K562 (cell line): ENCODE measurements at regions not wholly inside any gene's neighbourhood (a gene's known extent, or its start where the extent isn't known, plus 50 kb on each side); places are given as distances from the start of the nearest gene placed in this dataset.
A peak's percentile ranks its signal among the peaks of the same experiment; 100 is the strongest.

Experiments
- BDP1 ChIP-seq: IDR thresholded peaks from 3 replicates; pipeline ENCODE4 v1.6.1; 2011; ENCODE audit not compliant: insufficient read length, insufficient read depth
- CHD1 ChIP-seq: fragments of 200-600 bp; sonication (generic); IDR thresholded peaks from one replicate; pipeline ENCODE4 v1.6.1; 2012; ENCODE audit warnings: mild to moderate bottlenecking, moderate library complexity, low read length, inconsistent platforms
- CREM ChIP-seq: IDR thresholded peaks from 2 replicates; pipeline ENCODE4 v1.6.1; 2014; ENCODE audit warnings: antibody characterized with exemption, low read depth
- ERF ChIP-seq: fragments of 450-650 bp; formaldehyde crosslinking; IDR thresholded peaks from 2 replicates; pipeline ENCODE4 v1.4.0; 2020; ENCODE audit warnings: mild to moderate bottlenecking, mixed read lengths
- FOXA3 ChIP-seq, 2 experiments: fragments of 450-650 bp in 1 of 2; sonication (generic) in 1 of 2; formaldehyde crosslinking; IDR thresholded peaks in 1 of 2; conservative IDR thresholded peaks in 1 of 2; 2 replicates each; pipeline versions ENCODE4 v1.4.0 to v1.8.0; 2020 to 2022; ENCODE audit warnings: mild to moderate bottlenecking in 2 of 2, missing genetic modification reagents in 1 of 2
- HIVEP1 ChIP-seq: fragments of 250-450 bp; sonication (Bioruptor Pico); IDR thresholded peaks from 2 replicates; pipeline ENCODE4 v1.4.0; 2020; ENCODE audit warnings: mild to moderate bottlenecking
- LEF1 ChIP-seq: fragments of 450-650 bp; IDR thresholded peaks from 2 replicates; pipeline ENCODE4 v1.6.1; 2016; ENCODE audit warnings: mild to moderate bottlenecking
- MAFG ChIP-seq: fragments of 450-650 bp; conservative IDR thresholded peaks from 2 replicates; pipeline ENCODE4 v1.6.1; 2016; ENCODE audit warnings: missing genetic modification characterization, missing compliant biosample characterization
- NCOR1 ChIP-seq: fragments of 450-650 bp; IDR thresholded peaks from 2 replicates; pipeline ENCODE4 v1.6.1; 2016; ENCODE audit warnings: mild to moderate bottlenecking, moderate library complexity
- NFATC3 ChIP-seq: fragments of 450-650 bp; IDR thresholded peaks from 2 replicates; pipeline ENCODE4 v1.6.1; 2017; ENCODE audit warnings: mild to moderate bottlenecking
- NFIC ChIP-seq: fragments of 450-650 bp; IDR thresholded peaks from 2 replicates; pipeline ENCODE4 v1.6.1; 2017; ENCODE audit warnings: mild to moderate bottlenecking, inconsistent platforms
- TEAD1 ChIP-seq, 2 experiments: fragments of 450-650 bp in 1 of 2; sonication (generic) in 1 of 2; formaldehyde crosslinking; IDR thresholded peaks; 2 replicates each; pipeline versions ENCODE4 v1.4.0 to v1.8.0; 2020 to 2022; ENCODE audit warnings: mild to moderate bottlenecking in 2 of 2, missing genetic modification reagents in 1 of 2
- VEZF1 ChIP-seq: fragments of 200-800 bp; sonication (Bioruptor generic); IDR thresholded peaks from 2 replicates; pipeline ENCODE4 v1.6.1; 2017; ENCODE audit warnings: missing genetic modification characterization, missing compliant biosample characterization
- ZFP91 ChIP-seq: sonication (generic); formaldehyde crosslinking; IDR thresholded peaks from 2 replicates; pipeline ENCODE4 v1.8.0; 2022; ENCODE audit warnings: mild to moderate bottlenecking, missing genetic modification reagents
- ZNF184 ChIP-seq: sonication (generic); formaldehyde crosslinking; IDR thresholded peaks from 2 replicates; pipeline ENCODE4 v1.5.0; 2020; ENCODE audit warnings: missing genetic modification reagents
- ZNF3 ChIP-seq: fragments of 250-450 bp; sonication (Bioruptor Pico); IDR thresholded peaks from 2 replicates; pipeline ENCODE4 v1.5.0; 2021; ENCODE audit warnings: mild to moderate bottlenecking, moderate library complexity
- ZNF583 ChIP-seq: fragments of 250-450 bp; sonication (Bioruptor Pico); IDR thresholded peaks from 2 replicates; pipeline ENCODE4 v1.4.0; 2020
- TF ChIP-seq, protein P1 (sequence below), 3 experiments: fragments of 200-800 bp in 1 of 3; fragments of 250-450 bp in 1 of 3; fragments of 450-650 bp in 1 of 3; sonication (Bioruptor Pico) in 1 of 3; sonication (Bioruptor generic) in 1 of 3; formaldehyde crosslinking in 1 of 3; IDR thresholded peaks; 2 replicates each; pipeline versions ENCODE4 v1.6.1 to v1.8.0; 2016 to 2022; ENCODE audit warnings: mild to moderate bottlenecking in 2 of 3, missing genetic modification characterization in 2 of 3, missing compliant biosample characterization in 1 of 3, moderate library complexity in 1 of 3
- TF ChIP-seq, protein P2 (sequence below): fragments of 250-450 bp; sonication (Bioruptor Pico); IDR thresholded peaks from 2 replicates; pipeline ENCODE4 v1.6.1; 2021; ENCODE audit warnings: mild to moderate bottlenecking
- TF ChIP-seq, protein P3 (sequence below), 2 experiments: IDR thresholded peaks; 2 replicates each; pipeline ENCODE4 v1.6.1; 2011; ENCODE audit warnings: borderline replicate concordance in 1 of 2, control low read depth in 1 of 2, low read depth in 1 of 2, low read length in 1 of 2, mild to moderate bottlenecking in 1 of 2, mixed read lengths in 1 of 2, moderate library complexity in 1 of 2; ENCODE audit not compliant: insufficient read depth in 1 of 2, insufficient read length in 1 of 2, poor library complexity in 1 of 2, severe bottlenecking in 1 of 2; ENCODE audit errors: extremely low read depth in 1 of 2

DNA sequence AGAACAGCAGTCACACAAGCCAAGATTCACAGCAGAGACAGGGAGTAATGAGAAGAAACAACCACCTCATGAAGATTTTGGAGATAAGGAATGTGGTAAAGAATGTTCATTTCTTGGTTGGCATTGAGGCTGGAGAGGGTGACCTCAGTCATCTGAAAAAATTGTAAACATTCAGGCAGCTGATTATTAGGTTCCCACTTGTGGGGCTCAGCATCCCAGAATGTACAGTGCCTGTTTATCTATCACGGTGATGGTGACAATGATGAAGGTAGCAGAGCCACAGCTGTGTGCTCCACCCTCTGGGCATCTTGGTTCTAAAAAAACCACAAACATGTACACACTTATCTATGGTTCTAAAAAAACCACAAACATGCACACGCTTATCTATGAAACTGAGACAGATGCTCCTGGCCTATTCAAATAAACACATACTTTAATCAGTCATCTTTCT is 143.9 kb upstream of the MOCS2 start (continued):
- no peak for TF ChIP-seq CREM
- TF ChIP-seq HIVEP1 (CRISPR knock-in tag), result no peak
- TF ChIP-seq, protein P1, sequence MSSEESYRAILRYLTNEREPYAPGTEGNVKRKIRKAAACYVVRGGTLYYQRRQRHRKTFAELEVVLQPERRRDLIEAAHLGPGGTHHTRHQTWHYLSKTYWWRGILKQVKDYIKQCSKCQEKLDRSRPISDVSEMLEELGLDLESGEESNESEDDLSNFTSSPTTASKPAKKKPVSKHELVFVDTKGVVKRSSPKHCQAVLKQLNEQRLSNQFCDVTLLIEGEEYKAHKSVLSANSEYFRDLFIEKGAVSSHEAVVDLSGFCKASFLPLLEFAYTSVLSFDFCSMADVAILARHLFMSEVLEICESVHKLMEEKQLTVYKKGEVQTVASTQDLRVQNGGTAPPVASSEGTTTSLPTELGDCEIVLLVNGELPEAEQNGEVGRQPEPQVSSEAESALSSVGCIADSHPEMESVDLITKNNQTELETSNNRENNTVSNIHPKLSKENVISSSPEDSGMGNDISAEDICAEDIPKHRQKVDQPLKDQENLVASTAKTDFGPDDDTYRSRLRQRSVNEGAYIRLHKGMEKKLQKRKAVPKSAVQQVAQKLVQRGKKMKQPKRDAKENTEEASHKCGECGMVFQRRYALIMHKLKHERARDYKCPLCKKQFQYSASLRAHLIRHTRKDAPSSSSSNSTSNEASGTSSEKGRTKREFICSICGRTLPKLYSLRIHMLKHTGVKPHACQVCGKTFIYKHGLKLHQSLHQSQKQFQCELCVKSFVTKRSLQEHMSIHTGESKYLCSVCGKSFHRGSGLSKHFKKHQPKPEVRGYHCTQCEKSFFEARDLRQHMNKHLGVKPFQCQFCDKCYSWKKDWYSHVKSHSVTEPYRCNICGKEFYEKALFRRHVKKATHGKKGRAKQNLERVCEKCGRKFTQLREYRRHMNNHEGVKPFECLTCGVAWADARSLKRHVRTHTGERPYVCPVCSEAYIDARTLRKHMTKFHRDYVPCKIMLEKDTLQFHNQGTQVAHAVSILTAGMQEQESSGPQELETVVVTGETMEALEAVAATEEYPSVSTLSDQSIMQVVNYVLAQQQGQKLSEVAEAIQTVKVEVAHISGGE (CRISPR knock-in tag; IDR thresholded peaks at IDR 0.05), result no peak
- 0 out of 2 replicates have a peak, but pooled peaks have one; percentile 14 for TF ChIP-seq NCOR1
- no peak for TF ChIP-seq LEF1
- no peak for TF ChIP-seq ZNF583 (CRISPR knock-in tag)
- no peak for TF ChIP-seq ZFP91 (CRISPR knock-in tag)
- TF ChIP-seq ZNF3, result no peak
- no peak for TF ChIP-seq CHD1
- TF ChIP-seq, protein P2, sequence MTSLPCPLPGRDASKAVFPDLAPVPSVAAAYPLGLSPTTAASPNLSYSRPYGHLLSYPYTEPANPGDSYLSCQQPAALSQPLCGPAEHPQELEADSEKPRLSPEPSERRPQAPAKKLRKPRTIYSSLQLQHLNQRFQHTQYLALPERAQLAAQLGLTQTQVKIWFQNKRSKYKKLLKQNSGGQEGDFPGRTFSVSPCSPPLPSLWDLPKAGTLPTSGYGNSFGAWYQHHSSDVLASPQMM (CRISPR knock-in tag), result no peak
- no peak for TF ChIP-seq MAFG (tag)
- TF ChIP-seq, protein P3, sequence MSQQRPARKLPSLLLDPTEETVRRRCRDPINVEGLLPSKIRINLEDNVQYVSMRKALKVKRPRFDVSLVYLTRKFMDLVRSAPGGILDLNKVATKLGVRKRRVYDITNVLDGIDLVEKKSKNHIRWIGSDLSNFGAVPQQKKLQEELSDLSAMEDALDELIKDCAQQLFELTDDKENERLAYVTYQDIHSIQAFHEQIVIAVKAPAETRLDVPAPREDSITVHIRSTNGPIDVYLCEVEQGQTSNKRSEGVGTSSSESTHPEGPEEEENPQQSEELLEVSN (IDR thresholded peaks at IDR 0.05; ENCODE audit: borderline replicate concordance in 1 of 2, extremely low read depth in 1 of 2, insufficient read depth in 1 of 2, insufficient read length in 1 of 2, low read depth in 1 of 2, low read length in 1 of 2, poor library complexity in 1 of 2, severe bottlenecking in 1 of 2), result no peak
- no peak for TF ChIP-seq ERF (CRISPR knock-in tag)
- TF ChIP-seq FOXA3 (CRISPR knock-in tag; conservative IDR thresholded peaks at IDR 0.05 in 1 of 2, IDR thresholded peaks at IDR 0.05 in 1 of 2), result peak in 1 of 2 experiments; percentile 40; a peak in 1 of 4 replicates
- no peak for TF ChIP-seq NFATC3
- TF ChIP-seq ZNF184, result no peak
- 0 out of 2 replicates have a peak, but pooled peaks have one; percentile 9 for TF ChIP-seq NFIC
- TF ChIP-seq BDP1, result no peak
- TF ChIP-seq TEAD1 (CRISPR knock-in tag; IDR thresholded peaks at IDR 0.05), result peak in 1 of 2 experiments; percentile 91; a peak in 2 of 4 replicates
- TF ChIP-seq VEZF1 (CRISPR knock-in tag), result no peak
